Astrocyte of the spinal cord (primary cell): ENCODE measurements at regions not wholly inside any gene's neighbourhood (a gene's known extent, or its start where the extent isn't known, plus 50 kb on each side); places are given as distances from the start of the nearest gene placed in this dataset.

Experiments used
- DNase-seq: peaks from one replicate; pipeline ENCODE4 v3.0.0; 2011; ENCODE audit warnings: low read depth, low spot score
- H3K4me3 ChIP-seq: 2 replicates; pipeline ENCODE4 v1.5.1; 2011; ENCODE audit warnings: low read depth, mild to moderate bottlenecking, low read length, moderate library complexity
- in situ Hi-C: cut with HindIII; loops from 2 replicates; pipeline ENCODE4 v1.10.0; 2017; ENCODE audit warnings: low sequenced_read_pairs
- TF ChIP-seq, protein P1 (sequence below): IDR thresholded peaks from 2 replicates; pipeline ENCODE4 v1.5.1; 2012; ENCODE audit warnings: low read depth, mild to moderate bottlenecking, low read length, inconsistent platforms

DNA sequence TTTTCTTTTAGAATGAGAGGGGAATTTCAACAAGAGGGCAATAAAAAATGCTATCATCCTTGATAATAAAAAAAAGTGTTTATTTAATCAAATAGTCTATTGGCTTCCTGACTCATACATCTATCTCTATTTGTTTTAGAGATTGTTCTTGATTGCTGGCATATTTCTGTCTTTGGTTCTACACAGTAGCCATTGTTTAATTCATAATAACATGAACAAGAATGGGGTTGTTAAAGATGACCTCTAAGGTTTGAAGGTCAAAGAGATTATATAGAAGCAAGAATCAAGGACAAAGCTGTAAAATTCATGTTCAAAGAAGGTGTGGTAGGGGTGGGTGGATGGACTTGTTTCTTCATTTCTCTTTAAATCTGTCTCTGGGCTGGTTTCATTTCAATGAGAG, 166.0 kb upstream of the KLF12 start:
- TF ChIP-seq, protein P1, sequence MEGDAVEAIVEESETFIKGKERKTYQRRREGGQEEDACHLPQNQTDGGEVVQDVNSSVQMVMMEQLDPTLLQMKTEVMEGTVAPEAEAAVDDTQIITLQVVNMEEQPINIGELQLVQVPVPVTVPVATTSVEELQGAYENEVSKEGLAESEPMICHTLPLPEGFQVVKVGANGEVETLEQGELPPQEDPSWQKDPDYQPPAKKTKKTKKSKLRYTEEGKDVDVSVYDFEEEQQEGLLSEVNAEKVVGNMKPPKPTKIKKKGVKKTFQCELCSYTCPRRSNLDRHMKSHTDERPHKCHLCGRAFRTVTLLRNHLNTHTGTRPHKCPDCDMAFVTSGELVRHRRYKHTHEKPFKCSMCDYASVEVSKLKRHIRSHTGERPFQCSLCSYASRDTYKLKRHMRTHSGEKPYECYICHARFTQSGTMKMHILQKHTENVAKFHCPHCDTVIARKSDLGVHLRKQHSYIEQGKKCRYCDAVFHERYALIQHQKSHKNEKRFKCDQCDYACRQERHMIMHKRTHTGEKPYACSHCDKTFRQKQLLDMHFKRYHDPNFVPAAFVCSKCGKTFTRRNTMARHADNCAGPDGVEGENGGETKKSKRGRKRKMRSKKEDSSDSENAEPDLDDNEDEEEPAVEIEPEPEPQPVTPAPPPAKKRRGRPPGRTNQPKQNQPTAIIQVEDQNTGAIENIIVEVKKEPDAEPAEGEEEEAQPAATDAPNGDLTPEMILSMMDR = no peak
- in situ Hi-C loops = no loop called here
- H3K4me3 ChIP-seq = no peak overlapping the region
- no peak for DNase-seq

DNA sequence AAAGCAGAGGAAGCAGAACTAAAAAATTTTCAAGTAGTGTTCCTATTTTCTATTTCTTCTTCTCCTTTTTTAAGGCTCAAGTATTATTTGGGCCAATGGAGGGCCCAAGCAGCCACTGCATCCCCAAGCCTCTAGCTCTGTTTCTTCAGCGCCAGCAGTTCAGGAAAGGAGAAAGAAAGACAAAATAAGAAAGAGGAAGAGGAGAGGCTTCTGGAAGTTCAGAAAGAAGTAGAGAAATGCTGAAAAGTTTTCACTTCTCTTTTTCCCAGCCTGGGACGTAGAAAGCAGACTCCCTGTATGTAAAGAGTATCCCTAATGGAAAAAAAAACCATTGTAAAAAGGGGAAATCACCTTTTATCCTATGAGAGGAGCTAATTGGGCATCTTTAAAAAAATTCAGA, 165.5 kb upstream of the KLF12 start:
- H3K4me3 ChIP-seq = no peak overlapping the region
- DNase-seq = no peak
- in situ Hi-C loops = no loop called here
- TF ChIP-seq, protein P1 = no peak

DNA sequence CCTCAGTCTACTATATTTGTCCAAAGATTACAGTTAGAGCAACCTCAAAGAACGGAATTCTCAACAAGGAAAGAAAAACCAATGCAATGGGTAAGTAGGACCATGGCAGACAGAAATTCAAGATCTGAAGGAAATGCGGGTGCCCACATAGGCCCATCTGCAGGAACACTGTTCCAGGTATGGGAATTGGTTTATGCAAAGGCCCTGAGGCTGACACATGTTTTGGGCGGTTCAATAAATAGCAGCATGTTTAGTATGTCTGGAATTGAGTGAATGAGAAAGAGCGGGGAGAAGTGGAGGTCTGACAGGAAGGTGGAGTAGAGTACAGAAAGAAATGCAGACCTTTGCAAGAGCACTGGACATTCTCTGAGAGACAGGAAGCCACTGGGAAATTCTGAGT, 164.7 kb upstream of the KLF12 start:
- in situ Hi-C loops = no loop called here
- DNase-seq = no peak
- H3K4me3 ChIP-seq = no peak overlapping the region
- TF ChIP-seq, protein P1 = no peak

DNA sequence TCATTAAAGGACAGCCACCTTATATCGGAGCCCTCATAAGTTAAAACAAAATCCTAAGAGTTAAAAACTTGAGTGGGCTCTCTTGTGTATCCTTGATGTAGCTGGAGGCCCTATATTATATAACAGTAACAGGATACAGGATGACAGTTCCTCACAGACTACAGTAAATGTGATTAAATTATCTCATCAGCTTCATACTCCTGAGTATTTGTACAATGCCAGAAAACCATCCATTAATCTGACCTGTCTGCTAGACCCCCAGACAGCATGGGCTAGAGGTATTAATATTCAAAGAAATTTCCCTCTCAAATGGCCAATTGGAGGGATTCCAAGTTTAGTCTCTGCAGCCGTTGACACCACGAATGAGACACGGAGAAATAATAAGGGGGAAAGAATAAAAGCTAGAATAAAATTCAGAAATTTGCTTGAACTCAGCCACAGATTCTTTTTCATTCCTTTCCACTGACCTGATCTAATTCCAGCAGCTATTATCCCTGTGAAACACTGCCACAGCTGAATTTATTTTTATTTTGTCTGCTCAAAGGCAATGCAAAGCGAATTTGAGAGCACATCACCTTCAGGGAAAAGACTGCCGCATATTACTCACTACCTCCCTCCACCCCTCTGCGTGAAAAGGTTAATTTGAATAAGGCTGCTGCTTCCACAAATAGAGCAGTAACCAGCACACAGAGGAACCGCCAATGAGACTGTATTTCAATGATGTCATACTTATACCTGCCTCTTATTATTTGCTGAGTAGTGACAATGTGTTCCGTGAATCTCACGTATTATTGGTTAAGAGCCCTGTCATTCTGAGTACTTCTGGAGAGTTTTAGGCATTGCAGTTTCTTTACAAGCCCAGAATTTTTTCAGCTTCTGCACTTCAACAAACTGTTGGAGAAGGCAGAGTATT, 155.9 kb upstream of the KLF12 start:
- in situ Hi-C loops = no loop called here
- peak overlapping the region; percentile 0 for H3K4me3 ChIP-seq
- TF ChIP-seq, protein P1 = no peak
- DNase-seq = peak; percentile 96

DNA sequence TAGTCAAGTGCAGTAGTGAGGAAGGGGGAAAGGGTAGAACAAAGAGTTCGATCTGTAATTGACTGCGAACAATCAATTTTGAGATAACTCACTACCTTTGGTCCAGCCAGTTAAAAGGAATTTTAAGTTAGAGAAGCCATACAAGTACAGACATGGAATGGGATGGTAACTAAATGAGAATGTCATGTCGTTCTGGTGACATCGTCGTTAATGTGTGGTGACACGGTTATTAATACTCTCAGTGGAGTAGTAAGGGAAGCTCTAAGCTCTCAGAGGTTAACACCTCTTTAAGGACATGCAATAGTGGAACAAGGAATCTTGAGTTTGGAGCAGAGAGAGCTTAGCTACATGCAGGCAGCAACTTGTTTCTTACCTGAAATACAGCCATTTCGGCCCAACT, 154.9 kb upstream of the KLF12 start:
- no peak overlapping the region for H3K4me3 ChIP-seq
- in situ Hi-C loops = no loop called here
- DNase-seq = no peak
- TF ChIP-seq, protein P1 = no peak

DNA sequence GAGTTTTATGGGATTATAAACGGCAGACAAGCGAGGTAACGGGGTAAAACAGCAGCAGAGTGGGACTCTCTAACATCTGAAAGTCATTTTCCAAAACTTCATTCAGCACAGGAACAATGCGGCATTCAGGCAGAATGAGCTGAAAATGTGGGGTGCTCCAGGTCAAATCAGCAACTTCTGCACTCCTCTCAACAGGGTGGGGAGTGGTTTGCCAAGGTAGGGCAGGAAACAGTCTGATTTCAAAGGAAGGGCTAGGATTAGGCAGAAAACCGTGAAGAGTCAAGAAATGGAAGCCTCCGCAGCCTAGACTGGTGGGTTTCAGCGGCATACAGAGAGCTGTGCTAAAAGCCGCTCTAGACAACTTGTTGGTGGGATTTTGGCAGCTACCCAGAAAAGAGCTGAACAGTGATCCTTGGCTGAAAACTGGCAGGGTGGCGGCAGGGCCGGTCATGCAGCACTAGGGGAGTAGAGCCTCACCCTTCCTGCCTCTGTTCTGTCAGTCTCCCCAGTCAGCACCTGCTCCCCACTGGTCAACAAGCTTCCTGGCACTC, 154.2 kb upstream of the KLF12 start:
- TF ChIP-seq, protein P1 = no peak
- peak; percentile 31 for DNase-seq
- in situ Hi-C loops = no loop called here
- H3K4me3 ChIP-seq = peak overlapping the region; percentile 24
